ENCODE measurements at regions not wholly inside any gene's neighbourhood (a gene's known extent, or its start where the extent isn't known, plus 50 kb on each side); places are given as distances from the start of the nearest gene placed in this dataset.

GRCh38 chr2:204453730-204454167 is 91.5 kb upstream of the PARD3B start:
- TF ChIP-seq CTCF (conservative IDR thresholded peaks at IDR 0.05; ENCODE audit: low read depth in 2 of 2) (no peak), POLR2AphosphoS5 (IDR thresholded peaks at IDR 0.05; ENCODE audit: low read depth) (no peak), EZH2 (IDR thresholded peaks at IDR 0.05; ENCODE audit: low read depth, unreplicated experiment) (no peak), EZH2phosphoT487 (IDR thresholded peaks at IDR 0.05; ENCODE audit: unreplicated experiment) (no peak), CREB1 (CRISPR knock-in tag; IDR thresholded peaks at IDR 0.05; ENCODE audit: low read depth) (no peak), ETS1 (IDR thresholded peaks at IDR 0.05) (no peak), REST (IDR thresholded peaks at IDR 0.05; ENCODE audit: unreplicated experiment) (no peak)

All from GM23338 (cell line).